T-helper 2 cell treated with Interferon-gamma antibody and Interleukin-4, amounts not matched to agents 5 μg/mL and 100 μg/mL, for 36 hours (primary cell): ENCODE measurements at regions not wholly inside any gene's neighbourhood (a gene's known extent, or its start where the extent isn't known, plus 50 kb on each side); places are given as distances from the start of the nearest gene placed in this dataset.
"Not testable (repeated sequence)": the region's sequence is repeated elsewhere in the genome, so short reads cannot be mapped to it uniquely, and the experiment has no call there.

ENCODE experiments used
- DNase-seq: peaks from one replicate; pipeline ENCODE4 v3.0.0; 2021; ENCODE audit warnings: low spot score
- H3K27ac Mint-ChIP-seq: one replicate; pipeline ENCODE4 v1.8.0; 2021; ENCODE audit warnings: mild to moderate bottlenecking, mixed read lengths
- H3K27me3 Mint-ChIP-seq: one replicate; pipeline ENCODE4 v1.8.0; 2021; ENCODE audit warnings: low read depth, mixed read lengths
- H3K36me3 Mint-ChIP-seq: one replicate; pipeline ENCODE4 v1.8.0; 2021; ENCODE audit warnings: low read depth, mixed read lengths
- H3K4me1 Mint-ChIP-seq: one replicate; pipeline ENCODE4 v1.8.0; 2021; ENCODE audit warnings: low read depth, mixed read lengths
- H3K4me3 Mint-ChIP-seq: one replicate; pipeline ENCODE4 v1.8.0; 2022; ENCODE audit warnings: mild to moderate bottlenecking, moderate library complexity, mixed read lengths
- H3K9me3 Mint-ChIP-seq: one replicate; pipeline ENCODE4 v1.8.0; 2021; ENCODE audit warnings: mixed read lengths

GRCh38 chr2:147600223-147600622 lies 244.6 kb upstream of the ACVR2A start:
- DNase-seq, result no peak
- H3K9me3 Mint-ChIP-seq, result no peaks in the 10 kb centered on the region
- peaks cover 14% of the 10 kb centered on the region for H3K27me3 Mint-ChIP-seq
- H3K36me3 Mint-ChIP-seq, result peaks cover 1% of the 10 kb centered on the region
- H3K27ac Mint-ChIP-seq, result no peak overlapping the region
- no peak overlapping the region for H3K4me3 Mint-ChIP-seq
- peaks cover 4% of the 10 kb centered on the region for H3K4me1 Mint-ChIP-seq

- H3K27ac Mint-ChIP-seq, result no peak overlapping the region
- H3K36me3 Mint-ChIP-seq, result peaks cover 2% of the 10 kb centered on the region
- no peak for DNase-seq
- peaks cover 15% of the 10 kb centered on the region for H3K9me3 Mint-ChIP-seq
- peaks cover 4% of the 10 kb centered on the region for H3K4me1 Mint-ChIP-seq
- H3K4me3 Mint-ChIP-seq, result no peak overlapping the region
- peaks cover 9% of the 10 kb centered on the region for H3K27me3 Mint-ChIP-seq
These were observed 249.6 kb upstream of the ACVR2A start for GRCh38 chr2:147595200-147595599.

- DNase-seq, result no peak
- Mint-ChIP-seq H3K27ac (no peak overlapping the region), H3K9me3 (peaks cover 15% of the 10 kb centered on the region), H3K27me3 (peaks cover 9% of the 10 kb centered on the region), H3K4me1 (peaks cover 4% of the 10 kb centered on the region), H3K36me3 (peaks cover 2% of the 10 kb centered on the region), H3K4me3 (no peak overlapping the region)
These were observed 250.8 kb upstream of the ACVR2A start for GRCh38 chr2:147594038-147594437.

GRCh38 chr2:147592784-147593183 lies 252.0 kb upstream of the ACVR2A start:
- H3K27me3 Mint-ChIP-seq, result peaks cover 11% of the 10 kb centered on the region
- not testable (repeated sequence) for DNase-seq, H3K4me1 Mint-ChIP-seq, H3K36me3 Mint-ChIP-seq, H3K27ac Mint-ChIP-seq, H3K4me3 Mint-ChIP-seq
- H3K9me3 Mint-ChIP-seq, result peaks cover 15% of the 10 kb centered on the region

GRCh38 chr2:147589127-147589526 lies 255.7 kb upstream of the ACVR2A start:
- Mint-ChIP-seq H3K27ac (no peak overlapping the region), H3K36me3 (peaks cover 2% of the 10 kb centered on the region), H3K4me1 (no peaks in the 10 kb centered on the region), H3K27me3 (peaks cover 18% of the 10 kb centered on the region), H3K9me3 (peaks cover 22% of the 10 kb centered on the region), H3K4me3 (no peak overlapping the region)
- DNase-seq, result no peak

GRCh38 chr2:147588191-147588590 lies 256.6 kb upstream of the ACVR2A start:
- H3K4me1 Mint-ChIP-seq, result no peaks in the 10 kb centered on the region
- H3K36me3 Mint-ChIP-seq, result peaks cover 2% of the 10 kb centered on the region
- DNase-seq, result no peak
- H3K27me3 Mint-ChIP-seq, result peaks cover 27% of the 10 kb centered on the region
- H3K9me3 Mint-ChIP-seq, result peaks cover 25% of the 10 kb centered on the region
- H3K4me3 Mint-ChIP-seq, result no peak overlapping the region
- no peak overlapping the region for H3K27ac Mint-ChIP-seq

- H3K36me3 Mint-ChIP-seq, result no peaks in the 10 kb centered on the region
- H3K4me3 Mint-ChIP-seq, result no peak overlapping the region
- no peaks in the 10 kb centered on the region for H3K9me3 Mint-ChIP-seq
- no peak overlapping the region for H3K27ac Mint-ChIP-seq
- H3K4me1 Mint-ChIP-seq, result no peaks in the 10 kb centered on the region
- peaks cover 15% of the 10 kb centered on the region for H3K27me3 Mint-ChIP-seq
- DNase-seq, result no peak
These were observed 266.3 kb upstream of the ACVR2A start for GRCh38 chr2:147578529-147578928.

GRCh38 chr2:147577998-147578380 lies 266.8 kb upstream of the ACVR2A start:
- no peak for DNase-seq
- Mint-ChIP-seq H3K27ac (no peak overlapping the region), H3K36me3 (no peaks in the 10 kb centered on the region), H3K9me3 (no peaks in the 10 kb centered on the region), H3K27me3 (peaks cover 10% of the 10 kb centered on the region), H3K4me1 (no peaks in the 10 kb centered on the region), H3K4me3 (no peak overlapping the region)

GRCh38 chr2:147577323-147577997 lies 267.4 kb upstream of the ACVR2A start:
- no peaks in the 10 kb centered on the region for H3K9me3 Mint-ChIP-seq
- H3K4me3 Mint-ChIP-seq, result no peak overlapping the region
- H3K36me3 Mint-ChIP-seq, result no peaks in the 10 kb centered on the region
- H3K4me1 Mint-ChIP-seq, result no peaks in the 10 kb centered on the region
- DNase-seq, result no peak
- peaks cover 9% of the 10 kb centered on the region for H3K27me3 Mint-ChIP-seq
- H3K27ac Mint-ChIP-seq, result no peak overlapping the region

GRCh38 chr2:147575106-147575505 lies 269.7 kb upstream of the ACVR2A start:
- Mint-ChIP-seq H3K9me3 (peaks cover 5% of the 10 kb centered on the region), H3K27me3 (no peaks in the 10 kb centered on the region), H3K4me3 (no peak overlapping the region), H3K36me3 (no peaks in the 10 kb centered on the region), H3K27ac (no peak overlapping the region), H3K4me1 (no peaks in the 10 kb centered on the region)
- DNase-seq, result no peak

GRCh38 chr2:147572622-147573021 lies 272.2 kb upstream of the ACVR2A start:
- Mint-ChIP-seq H3K27me3 (no peaks in the 10 kb centered on the region), H3K27ac (no peak overlapping the region), H3K4me3 (no peak overlapping the region), H3K9me3 (peaks cover 5% of the 10 kb centered on the region), H3K4me1 (no peaks in the 10 kb centered on the region), H3K36me3 (peaks cover 2% of the 10 kb centered on the region)
- no peak for DNase-seq

GRCh38 chr2:147569426-147569825 lies 275.4 kb upstream of the ACVR2A start:
- no peaks in the 10 kb centered on the region for H3K4me1 Mint-ChIP-seq
- DNase-seq, result no peak
- H3K36me3 Mint-ChIP-seq, result peaks cover 2% of the 10 kb centered on the region
- H3K27ac Mint-ChIP-seq, result no peak overlapping the region
- no peak overlapping the region for H3K4me3 Mint-ChIP-seq
- H3K9me3 Mint-ChIP-seq, result peaks cover 6% of the 10 kb centered on the region
- peaks cover 4% of the 10 kb centered on the region for H3K27me3 Mint-ChIP-seq

GRCh38 chr2:147568109-147568508 lies 276.7 kb upstream of the ACVR2A start:
- H3K4me1 Mint-ChIP-seq, result no peaks in the 10 kb centered on the region
- H3K36me3 Mint-ChIP-seq, result peaks cover 2% of the 10 kb centered on the region
- peaks cover 8% of the 10 kb centered on the region for H3K27me3 Mint-ChIP-seq
- DNase-seq, result no peak
- no peak overlapping the region for H3K4me3 Mint-ChIP-seq
- no peak overlapping the region for H3K27ac Mint-ChIP-seq
- peaks cover 8% of the 10 kb centered on the region for H3K9me3 Mint-ChIP-seq

- Mint-ChIP-seq H3K36me3 (peaks cover 2% of the 10 kb centered on the region), H3K9me3 (peaks cover 8% of the 10 kb centered on the region), H3K4me1 (no peaks in the 10 kb centered on the region), H3K4me3 (no peak overlapping the region), H3K27me3 (peaks cover 8% of the 10 kb centered on the region), H3K27ac (no peak overlapping the region)
- DNase-seq, result no peak
These were observed 277.7 kb upstream of the ACVR2A start for GRCh38 chr2:147567136-147567535.
